H9 (cell line): ENCODE measurements at regions not wholly inside any gene's neighbourhood (a gene's known extent, or its start where the extent isn't known, plus 50 kb on each side); places are given as distances from the start of the nearest gene placed in this dataset.

Experiments
- DNase-seq: peaks from one replicate; pipeline ENCODE4 v3.0.0-alpha.2; 2017
- H2AFZ ChIP-seq: one replicate; pipeline ENCODE4 v1.6.1; 2013; ENCODE audit warnings: mild to moderate bottlenecking, low read length, control low read depth, moderate library complexity
- H2AK5ac ChIP-seq: 2 replicates; pipeline ENCODE4 v1.6.1; 2013; ENCODE audit warnings: low read length, control low read depth, mixed read lengths; ENCODE audit not compliant: insufficient read length
- H2BK120ac ChIP-seq: one replicate; pipeline ENCODE4 v1.6.1; 2013; ENCODE audit warnings: low read depth, mild to moderate bottlenecking, low read length, control low read depth, inconsistent platforms; ENCODE audit not compliant: poor library complexity, severe bottlenecking
- H2BK12ac ChIP-seq: 2 replicates; pipeline ENCODE4 v1.6.1; 2013; ENCODE audit warnings: low read length, control low read depth, mixed read lengths, low read depth; ENCODE audit not compliant: insufficient read length
- H2BK15ac ChIP-seq: 2 replicates; pipeline ENCODE4 v1.6.1; 2013; ENCODE audit warnings: low read depth, low read length, control low read depth
- H2BK20ac ChIP-seq: one replicate; pipeline ENCODE4 v1.6.1; 2013; ENCODE audit warnings: low read depth, mild to moderate bottlenecking, low read length, control low read depth, inconsistent platforms; ENCODE audit not compliant: poor library complexity, severe bottlenecking
- H2BK5ac ChIP-seq: 2 replicates; pipeline ENCODE4 v1.6.1; 2013; ENCODE audit warnings: low read length, control low read depth, mixed read lengths; ENCODE audit not compliant: insufficient read length
- H3K14ac ChIP-seq: 2 replicates; pipeline ENCODE4 v1.6.1; 2013; ENCODE audit warnings: low read length, control low read depth; ENCODE audit not compliant: insufficient read depth
- H3K18ac ChIP-seq: 2 replicates; pipeline ENCODE4 v1.6.1; 2013; ENCODE audit warnings: low read depth, mild to moderate bottlenecking, mixed read lengths, low read length, control low read depth; ENCODE audit not compliant: insufficient read length
- H3K23ac ChIP-seq: 2 replicates; pipeline ENCODE4 v1.6.1; 2013; ENCODE audit warnings: low read length, control low read depth, mixed read lengths, low read depth; ENCODE audit not compliant: insufficient read length
- H3K23me2 ChIP-seq: 2 replicates; pipeline ENCODE4 v1.6.1; 2013; ENCODE audit warnings: low read depth, mild to moderate bottlenecking, mixed read lengths, low read length, control low read depth; ENCODE audit not compliant: insufficient read length, poor library complexity, severe bottlenecking
- H3K27ac ChIP-seq: 2 replicates; pipeline ENCODE4 v1.5.1; 2013; ENCODE audit warnings: low read length, control low read depth, mixed read lengths, low read depth; ENCODE audit not compliant: insufficient read length
- H3K27me3 ChIP-seq: 2 replicates; pipeline ENCODE4 v1.6.1; 2013; ENCODE audit warnings: low read length, control low read depth, inconsistent platforms; ENCODE audit not compliant: insufficient read depth
- H3K4ac ChIP-seq: 2 replicates; pipeline ENCODE4 v1.6.1; 2013; ENCODE audit warnings: low read depth, mild to moderate bottlenecking, control low read depth, inconsistent platforms, low read length, moderate library complexity
- H3K4me1 ChIP-seq: 2 replicates; pipeline ENCODE4 v1.6.1; 2013; ENCODE audit warnings: low read length, control low read depth, inconsistent platforms; ENCODE audit not compliant: insufficient read depth
- H3K4me2 ChIP-seq: 2 replicates; pipeline ENCODE4 v1.6.1; 2013; ENCODE audit warnings: low read length, control low read depth, mixed read lengths; ENCODE audit not compliant: insufficient read length, insufficient read depth
- H3K56ac ChIP-seq: 2 replicates; pipeline ENCODE4 v1.6.1; 2013; ENCODE audit warnings: low read depth, mild to moderate bottlenecking, mixed read lengths, low read length, control low read depth; ENCODE audit not compliant: insufficient read length
- H3K79me1 ChIP-seq: 2 replicates; pipeline ENCODE4 v1.6.1; 2013; ENCODE audit warnings: low read depth, mild to moderate bottlenecking, moderate library complexity, low read length, control low read depth, inconsistent platforms; ENCODE audit not compliant: insufficient read depth, poor library complexity, severe bottlenecking
- H3K79me2 ChIP-seq: 2 replicates; pipeline ENCODE4 v1.6.1; 2013; ENCODE audit warnings: low read length, control low read depth, inconsistent platforms; ENCODE audit not compliant: insufficient read depth
- H3K9ac ChIP-seq: 2 replicates; pipeline ENCODE4 v1.6.1; 2013; ENCODE audit warnings: low read length, control low read depth, mixed read lengths; ENCODE audit not compliant: insufficient read length; ENCODE audit errors: extremely low read depth
- H3K9me3 ChIP-seq: one replicate; pipeline ENCODE4 v1.6.1; 2013; ENCODE audit warnings: low read depth, low read length, inconsistent platforms; ENCODE audit not compliant: control insufficient read depth
- H3T11ph ChIP-seq: one replicate; pipeline ENCODE4 v1.6.1; 2013; ENCODE audit warnings: mild to moderate bottlenecking, low read length, control low read depth, inconsistent platforms
- H4K20me1 ChIP-seq: one replicate; pipeline ENCODE4 v1.6.1; 2013; ENCODE audit not compliant: control insufficient read depth, insufficient read length, insufficient read depth
- H4K5ac ChIP-seq: 2 replicates; pipeline ENCODE4 v1.6.1; 2013; ENCODE audit warnings: low read depth, mild to moderate bottlenecking, mixed read lengths, low read length, control low read depth; ENCODE audit not compliant: insufficient read length
- H4K8ac ChIP-seq: replicated peaks from 2 replicates; pipeline ENCODE4 v1.6.1; 2013; ENCODE audit warnings: low read length, control low read depth, mixed read lengths, low read depth; ENCODE audit not compliant: insufficient read length
- H4K91ac ChIP-seq: 2 replicates; pipeline ENCODE4 v1.6.1; 2013; ENCODE audit warnings: low read depth, mild to moderate bottlenecking, moderate library complexity, mixed read lengths, low read length, control low read depth; ENCODE audit not compliant: insufficient read length
- H3K27ac Mint-ChIP-seq, 3 experiments: 2 replicates in 2 of 3; 3 replicates in 1 of 3; pipeline ENCODE4 v1.8.0; 2020 to 2021; ENCODE audit warnings: mixed read lengths in 3 of 3, mild to moderate bottlenecking in 1 of 3, moderate library complexity in 1 of 3
- H3K27me3 Mint-ChIP-seq: 2 replicates; pipeline ENCODE4 v1.8.0; 2021; ENCODE audit warnings: low read depth, mild to moderate bottlenecking, moderate library complexity, mixed read lengths
- H3K36me3 Mint-ChIP-seq, 3 experiments: 2 replicates in 2 of 3; 3 replicates in 1 of 3; pipeline ENCODE4 v1.8.0; 2020 to 2021; ENCODE audit warnings: low read depth in 3 of 3, mixed read lengths in 3 of 3; ENCODE audit not compliant: insufficient read depth in 1 of 3
- H3K4me1 Mint-ChIP-seq, 2 experiments: 2 replicates each; pipeline ENCODE4 v1.8.0; 2020; ENCODE audit warnings: mixed read lengths in 2 of 2
- H3K4me3 Mint-ChIP-seq, 2 experiments: 2 replicates in 1 of 2; 3 replicates in 1 of 2; pipeline ENCODE4 v1.8.0; 2020 to 2021; ENCODE audit warnings: mild to moderate bottlenecking in 2 of 2, mixed read lengths in 2 of 2, moderate library complexity in 1 of 2
- H3K9me3 Mint-ChIP-seq, 2 experiments: 2 replicates in 1 of 2; 3 replicates in 1 of 2; pipeline ENCODE4 v1.8.0; 2020; ENCODE audit warnings: mild to moderate bottlenecking in 2 of 2, mixed read lengths in 2 of 2, moderate library complexity in 1 of 2
- WGBS: extraction: QIAGEN DNeasy Blood & Tissue Kit; methylation state at CpG from one replicate; pipeline ENCODE4 v1.1.7; 2013; ENCODE audit warnings: missing lambda C conversion rate, low lambda C conversion rate, mixed read lengths; ENCODE audit not compliant: insufficient read length; ENCODE audit errors: extremely low coverage; 5-methylcytosine and 5-hydroxymethylcytosine counted together
- TF ChIP-seq, protein P1 (sequence below): fragments of 200-600 bp; sonication (generic); conservative IDR thresholded peaks from 3 replicates; pipeline ENCODE4 v1.8.0; 2021; ENCODE audit warnings: antibody characterized with exemption, mild to moderate bottlenecking

DNA sequence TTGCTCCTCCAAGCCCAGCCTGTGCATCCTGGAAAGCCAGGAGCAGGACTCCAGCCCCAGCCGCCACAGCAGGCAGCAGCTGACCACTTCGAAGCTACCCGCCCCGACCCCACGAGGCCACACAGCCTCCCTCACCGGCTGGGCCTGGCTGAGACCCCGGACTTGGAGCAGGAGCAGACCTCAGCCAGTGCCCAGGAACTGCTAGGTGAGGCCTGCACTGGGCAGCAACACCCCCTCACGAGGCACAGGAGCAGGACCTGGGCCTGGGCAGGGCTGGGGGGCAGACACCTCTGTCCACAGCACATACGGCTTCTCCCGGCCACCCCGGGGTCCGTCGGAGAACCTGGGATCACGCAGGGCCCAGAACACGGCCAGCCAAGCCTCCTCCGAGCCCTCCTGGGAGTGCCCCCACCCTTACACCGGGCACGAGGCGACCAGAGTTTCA is 137.4 kb upstream of the C14orf180 start:
- TF ChIP-seq, protein P1, sequence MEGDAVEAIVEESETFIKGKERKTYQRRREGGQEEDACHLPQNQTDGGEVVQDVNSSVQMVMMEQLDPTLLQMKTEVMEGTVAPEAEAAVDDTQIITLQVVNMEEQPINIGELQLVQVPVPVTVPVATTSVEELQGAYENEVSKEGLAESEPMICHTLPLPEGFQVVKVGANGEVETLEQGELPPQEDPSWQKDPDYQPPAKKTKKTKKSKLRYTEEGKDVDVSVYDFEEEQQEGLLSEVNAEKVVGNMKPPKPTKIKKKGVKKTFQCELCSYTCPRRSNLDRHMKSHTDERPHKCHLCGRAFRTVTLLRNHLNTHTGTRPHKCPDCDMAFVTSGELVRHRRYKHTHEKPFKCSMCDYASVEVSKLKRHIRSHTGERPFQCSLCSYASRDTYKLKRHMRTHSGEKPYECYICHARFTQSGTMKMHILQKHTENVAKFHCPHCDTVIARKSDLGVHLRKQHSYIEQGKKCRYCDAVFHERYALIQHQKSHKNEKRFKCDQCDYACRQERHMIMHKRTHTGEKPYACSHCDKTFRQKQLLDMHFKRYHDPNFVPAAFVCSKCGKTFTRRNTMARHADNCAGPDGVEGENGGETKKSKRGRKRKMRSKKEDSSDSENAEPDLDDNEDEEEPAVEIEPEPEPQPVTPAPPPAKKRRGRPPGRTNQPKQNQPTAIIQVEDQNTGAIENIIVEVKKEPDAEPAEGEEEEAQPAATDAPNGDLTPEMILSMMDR, result no peak
- H3K23ac ChIP-seq, result no peak overlapping the region
- no peak overlapping the region for H3K18ac ChIP-seq
- H3K9ac ChIP-seq, result no peak overlapping the region
- DNase-seq, result peak; percentile 23
- no peak overlapping the region for H3K56ac ChIP-seq
- H3K4me2 ChIP-seq, result no peak overlapping the region
- no peak overlapping the region for H2BK20ac ChIP-seq
- no peak overlapping the region for H3K4me3 Mint-ChIP-seq
- H3K4me1 Mint-ChIP-seq, result peaks cover 13 to 20% of the 10 kb centered on the region in 2 experiments
- no peak overlapping the region for H2BK5ac ChIP-seq
- H2AK5ac ChIP-seq, result no peak overlapping the region
- no peaks in the 10 kb centered on the region for H3K79me2 ChIP-seq
- H4K5ac ChIP-seq, result no peak overlapping the region
- H4K20me1 ChIP-seq, result no peaks in the 10 kb centered on the region
- H3K4me1 ChIP-seq, result no peaks in the 10 kb centered on the region; the same call in 1 of the 2 replicates
- no peaks in the 10 kb centered on the region for H3K23me2 ChIP-seq
- no peak overlapping the region for H2BK12ac ChIP-seq
- no peaks in the 10 kb centered on the region for H3K79me1 ChIP-seq
- H3K27me3 ChIP-seq, result no peaks in the 10 kb centered on the region
- peaks cover 12% of the 10 kb centered on the region for H3K27me3 Mint-ChIP-seq
- no peaks in the 10 kb centered on the region for H3K36me3 Mint-ChIP-seq
- no CpG with 5 or more reads among the region's 19 CpGs for WGBS
- no peak overlapping the region for H4K8ac ChIP-seq
- no peak overlapping the region for H3K27ac Mint-ChIP-seq
- H4K91ac ChIP-seq, result no peak overlapping the region
- no peak overlapping the region for H3K27ac ChIP-seq
- no peak overlapping the region for H2BK15ac ChIP-seq
- no peak overlapping the region for H2BK120ac ChIP-seq
- no peak overlapping the region for H2AFZ ChIP-seq
- H3K9me3 ChIP-seq, result no peaks in the 10 kb centered on the region
- no peak overlapping the region for H3T11ph ChIP-seq
- no peak overlapping the region for H3K4ac ChIP-seq
- peaks cover 0 to 4% of the 10 kb centered on the region in 2 experiments; a peak in 2 of 5 replicates for H3K9me3 Mint-ChIP-seq
- H3K14ac ChIP-seq, result no peak overlapping the region
